ENCODE measurements at regions not wholly inside any gene's neighbourhood (a gene's known extent, or its start where the extent isn't known, plus 50 kb on each side); places are given as distances from the start of the nearest gene placed in this dataset.

DNA sequence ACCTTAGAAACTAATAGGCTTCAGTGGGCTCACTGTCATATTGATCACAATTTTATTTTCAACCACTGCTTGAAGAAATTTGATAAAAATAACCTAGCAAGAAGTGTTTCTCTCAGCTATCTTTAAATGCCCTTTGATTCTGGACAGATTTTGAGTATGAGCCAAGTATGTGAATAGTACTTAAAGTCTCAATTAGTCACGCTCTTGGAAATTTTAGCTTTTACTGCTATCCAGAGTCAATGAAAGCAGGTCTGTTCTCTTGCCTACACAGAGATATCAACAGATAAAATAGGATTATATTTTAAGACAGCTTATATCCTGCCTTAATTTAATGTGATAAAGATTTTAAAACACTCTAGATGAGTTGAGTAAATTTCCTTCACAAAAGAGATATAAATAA, 337.3 kb downstream of the CBLN2 start:
- in situ Hi-C loops (cut with MboI; ENCODE audit: low sequenced_read_pairs): no loop called here
- Histone ChIP-seq H3K9me3 (no peaks in the 10 kb centered on the region), H3K36me3 (replicated peaks) (no peaks in the 10 kb centered on the region), H3K4me1 (no peaks in the 10 kb centered on the region), H3K4me3 (no peak overlapping the region), H3K27me3 (ENCODE audit: low read depth) (no peaks in the 10 kb centered on the region)
- DNase-seq (ENCODE audit: low spot score in 2 of 2): no peak

DNA sequence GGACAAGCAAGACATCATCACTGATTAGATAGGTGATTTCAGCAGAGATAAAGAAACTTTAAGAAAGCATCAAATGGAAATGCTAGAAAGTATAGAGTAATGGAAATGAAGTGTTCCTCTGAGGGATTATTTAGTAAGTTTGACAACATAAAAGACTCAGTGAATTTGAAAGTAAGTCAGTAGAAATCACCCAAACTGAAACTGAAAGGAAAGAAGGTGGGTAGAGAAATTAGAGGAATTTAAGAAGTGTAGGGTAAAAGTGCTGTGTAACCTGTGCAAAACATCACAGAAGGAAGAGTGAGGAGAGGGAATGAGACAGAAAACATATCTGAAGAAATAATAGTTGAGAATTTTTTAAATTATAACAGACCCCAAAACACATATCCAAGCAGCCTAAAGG, 343.1 kb downstream of the CBLN2 start:
- in situ Hi-C loops (cut with MboI; ENCODE audit: low sequenced_read_pairs): no loop called here
- no peaks in the 10 kb centered on the region for H3K9me3 ChIP-seq

DNA sequence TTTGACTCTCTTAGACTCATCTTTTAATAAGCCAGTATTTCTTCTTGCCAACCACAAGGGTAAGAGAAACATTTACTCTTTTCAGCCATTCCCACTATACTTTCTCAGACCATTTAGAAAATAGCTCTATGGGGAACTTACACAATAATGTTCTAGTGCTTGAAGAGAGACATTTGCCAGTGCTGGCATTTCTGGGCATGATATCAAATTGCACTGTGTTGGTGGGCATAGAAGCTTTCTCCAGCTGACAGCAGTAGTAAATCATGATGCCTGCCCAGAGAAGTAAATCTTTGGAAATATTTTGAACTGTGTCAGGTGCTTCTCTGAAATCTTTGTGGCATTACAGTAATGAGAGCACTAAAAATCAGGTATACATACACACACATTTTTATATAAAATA, 346.6 kb downstream of the CBLN2 start:
- no peaks in the 10 kb centered on the region for H3K36me3 ChIP-seq (replicated peaks)
- in situ Hi-C loops (cut with MboI; ENCODE audit: low sequenced_read_pairs): no loop called here
- H3K4me1 ChIP-seq: no peaks in the 10 kb centered on the region
- no peak overlapping the region for H3K4me3 ChIP-seq
- DNase-seq (ENCODE audit: low spot score in 2 of 2): no peak
- H3K9me3 ChIP-seq: no peaks in the 10 kb centered on the region
- H3K27me3 ChIP-seq (ENCODE audit: low read depth): no peaks in the 10 kb centered on the region

More for the DNA sequence above, 343.1 kb downstream of the CBLN2 start:
- Histone ChIP-seq H3K4me1 (no peaks in the 10 kb centered on the region), H3K36me3 (replicated peaks) (no peaks in the 10 kb centered on the region), H3K27me3 (ENCODE audit: low read depth) (no peaks in the 10 kb centered on the region), H3K4me3 (no peak overlapping the region)
- no peak for DNase-seq (ENCODE audit: low spot score in 2 of 2)

DNA sequence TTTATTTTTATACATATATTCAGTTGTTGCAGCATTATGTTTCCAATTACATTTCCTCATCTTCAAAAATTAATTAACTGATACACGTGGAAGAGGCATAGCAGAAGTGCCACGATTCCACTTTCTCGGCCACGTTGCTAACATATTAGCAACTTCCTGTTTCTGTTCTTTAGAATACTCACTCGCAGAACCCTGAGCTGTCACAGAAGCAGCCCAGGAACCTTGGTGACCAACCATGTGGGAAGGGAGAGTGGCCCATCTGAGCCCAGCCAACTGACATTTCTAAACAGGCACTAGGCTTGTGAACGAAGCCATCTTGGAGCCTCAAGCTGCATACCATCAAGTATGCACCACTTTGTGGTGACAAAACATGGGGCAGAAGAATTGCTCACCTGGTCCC, 350.1 kb downstream of the CBLN2 start:
- no peaks in the 10 kb centered on the region for H3K27me3 ChIP-seq (ENCODE audit: low read depth)
- H3K4me1 ChIP-seq: no peaks in the 10 kb centered on the region
- in situ Hi-C loops (cut with MboI; ENCODE audit: low sequenced_read_pairs): no loop called here
- H3K4me3 ChIP-seq: no peak overlapping the region
- no peak for DNase-seq (ENCODE audit: low spot score in 2 of 2)
- no peaks in the 10 kb centered on the region for H3K9me3 ChIP-seq
- no peaks in the 10 kb centered on the region for H3K36me3 ChIP-seq (replicated peaks)

DNA sequence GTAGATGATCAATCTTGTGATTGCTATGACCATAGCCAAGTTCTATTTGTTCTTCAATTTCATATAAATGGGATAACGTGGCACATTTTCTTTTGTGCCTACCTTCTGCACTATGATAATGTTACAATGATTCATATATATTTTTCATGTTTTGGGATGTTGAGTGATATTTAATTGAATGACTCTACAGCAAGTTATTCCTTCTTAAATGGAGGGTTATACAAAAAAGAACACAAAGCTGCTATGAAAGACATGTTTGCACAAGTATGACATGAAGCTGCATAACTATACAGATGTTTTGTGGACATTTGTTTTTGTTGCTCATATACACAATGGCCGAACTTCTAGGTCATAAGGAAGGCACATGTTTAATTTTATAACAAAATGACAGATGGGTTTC, 356.2 kb downstream of the CBLN2 start:
- in situ Hi-C loops (cut with MboI; ENCODE audit: low sequenced_read_pairs): no loop called here
- H3K27me3 ChIP-seq (ENCODE audit: low read depth): no peaks in the 10 kb centered on the region
- H3K4me1 ChIP-seq: no peaks in the 10 kb centered on the region
- DNase-seq (ENCODE audit: low spot score in 2 of 2): no peak
- no peaks in the 10 kb centered on the region for H3K9me3 ChIP-seq
- H3K4me3 ChIP-seq: no peak overlapping the region
- H3K36me3 ChIP-seq (replicated peaks): no peaks in the 10 kb centered on the region

DNA sequence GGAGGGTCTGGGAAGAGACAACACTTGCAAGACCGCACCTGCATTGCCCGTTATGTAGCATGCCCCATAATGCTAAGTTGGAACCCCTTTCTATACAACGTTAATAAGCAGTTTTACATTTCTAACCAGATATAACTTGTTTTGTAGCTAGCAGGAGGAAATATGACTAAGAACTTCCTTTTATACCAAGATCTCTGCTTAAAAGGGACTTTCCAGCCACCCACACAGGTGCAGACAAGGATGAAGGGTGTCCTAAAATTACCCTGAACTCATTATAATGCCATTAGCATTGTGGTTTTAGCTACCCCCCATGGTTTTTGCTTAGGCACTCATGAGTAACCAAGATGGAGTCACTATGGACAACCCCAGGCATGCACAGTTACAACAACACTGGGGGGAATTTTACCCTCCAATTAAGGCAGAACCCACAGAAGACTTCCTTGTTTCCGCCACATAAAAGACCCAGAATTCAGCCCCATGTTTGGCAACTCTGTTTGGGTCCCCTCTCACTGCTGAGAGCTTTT, 362.8 kb downstream of the CBLN2 start:
- no peak for DNase-seq (ENCODE audit: low spot score in 2 of 2)
- H3K4me1 ChIP-seq: no peaks in the 10 kb centered on the region
- H3K4me3 ChIP-seq: no peak overlapping the region
- no peaks in the 10 kb centered on the region for H3K9me3 ChIP-seq
- H3K27me3 ChIP-seq (ENCODE audit: low read depth): no peaks in the 10 kb centered on the region
- in situ Hi-C loops (cut with MboI; ENCODE audit: low sequenced_read_pairs): no loop called here
- no peaks in the 10 kb centered on the region for H3K36me3 ChIP-seq (replicated peaks)

DNA sequence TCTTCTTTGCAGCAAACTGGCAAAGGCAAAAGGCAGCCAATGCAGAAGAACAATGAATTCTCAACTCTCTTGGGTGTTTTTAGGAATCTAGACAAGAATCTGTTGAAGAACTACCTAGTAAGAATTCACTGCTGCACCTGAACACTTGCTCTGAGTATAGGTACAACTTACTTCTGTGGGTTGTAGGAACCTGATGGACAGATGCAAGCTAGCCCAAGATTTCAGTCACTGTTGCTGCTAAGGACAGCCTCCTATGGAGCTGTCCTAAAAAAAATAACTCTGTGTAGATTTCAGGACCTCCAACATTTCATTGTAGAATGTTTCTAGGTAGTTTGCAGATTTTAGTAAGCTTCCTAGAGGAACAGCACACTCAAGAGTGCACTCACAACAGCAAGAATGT, 363.5 kb downstream of the CBLN2 start:
- H3K4me1 ChIP-seq: no peaks in the 10 kb centered on the region
- H3K27me3 ChIP-seq (ENCODE audit: low read depth): no peaks in the 10 kb centered on the region
- in situ Hi-C loops (cut with MboI; ENCODE audit: low sequenced_read_pairs): no loop called here
- H3K4me3 ChIP-seq: no peak overlapping the region
- H3K36me3 ChIP-seq (replicated peaks): no peaks in the 10 kb centered on the region
- DNase-seq (ENCODE audit: low spot score in 2 of 2): no peak
- H3K9me3 ChIP-seq: no peaks in the 10 kb centered on the region

DNA sequence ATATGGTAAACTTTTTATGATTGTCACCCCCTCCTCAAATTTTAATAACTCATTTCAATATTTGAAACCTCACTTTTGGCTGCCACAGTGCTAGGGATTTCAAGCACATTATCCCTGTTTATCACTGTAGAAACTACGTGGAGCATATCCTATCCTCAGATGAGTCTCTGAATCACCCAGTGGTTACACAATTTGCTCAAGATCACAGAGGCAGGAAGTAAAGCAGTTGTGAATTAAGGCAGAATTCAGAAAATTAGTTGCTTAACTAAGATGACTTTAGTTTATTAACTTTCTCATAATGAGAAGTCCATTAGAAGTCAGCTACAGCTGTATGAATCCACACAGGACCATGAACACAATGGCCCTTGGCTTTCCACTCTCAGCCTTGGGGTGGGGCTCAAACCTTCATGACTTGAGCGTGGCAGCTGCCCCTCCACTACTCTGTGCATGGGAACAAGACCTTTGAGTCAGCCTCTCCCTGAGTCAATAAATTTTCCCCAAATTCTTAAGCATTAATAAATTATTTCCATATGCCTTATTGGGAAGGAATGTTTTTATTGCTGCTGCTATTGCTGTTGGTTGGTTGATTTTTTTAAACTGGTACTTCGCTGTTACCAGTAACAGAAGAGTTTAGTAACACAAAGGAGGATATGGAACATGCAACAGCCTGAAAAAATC, 369.0 kb downstream of the CBLN2 start:
- no peak for DNase-seq (ENCODE audit: low spot score in 2 of 2)
- no peaks in the 10 kb centered on the region for H3K27me3 ChIP-seq (ENCODE audit: low read depth)
- H3K9me3 ChIP-seq: no peaks in the 10 kb centered on the region
- in situ Hi-C loops (cut with MboI; ENCODE audit: low sequenced_read_pairs): no loop called here
- H3K36me3 ChIP-seq (replicated peaks): no peaks in the 10 kb centered on the region
- H3K4me1 ChIP-seq: no peaks in the 10 kb centered on the region
- no peak overlapping the region for H3K4me3 ChIP-seq

DNA sequence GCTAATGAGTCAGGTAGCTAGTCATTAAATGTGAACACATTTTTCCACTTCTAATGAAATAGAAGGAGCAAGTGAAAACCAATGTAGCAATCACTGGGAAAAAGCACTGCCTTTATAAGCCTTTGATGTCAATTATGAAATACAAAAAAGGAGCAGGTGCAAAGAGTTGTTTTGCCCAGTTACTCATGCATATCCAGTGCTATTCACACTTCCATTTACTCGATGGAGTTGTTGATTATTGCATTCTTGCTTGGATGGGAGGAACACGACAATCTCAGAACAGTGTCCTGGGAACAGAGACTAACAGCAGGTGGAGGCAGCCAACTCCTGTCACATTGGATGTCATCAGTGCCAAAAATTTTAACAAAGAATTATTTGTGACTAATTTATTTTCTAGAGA, 372.5 kb downstream of the CBLN2 start:
- no peaks in the 10 kb centered on the region for H3K36me3 ChIP-seq (replicated peaks)
- no peaks in the 10 kb centered on the region for H3K4me1 ChIP-seq
- H3K9me3 ChIP-seq: no peaks in the 10 kb centered on the region
- H3K4me3 ChIP-seq: no peak overlapping the region
- in situ Hi-C loops (cut with MboI; ENCODE audit: low sequenced_read_pairs): no loop called here
- no peaks in the 10 kb centered on the region for H3K27me3 ChIP-seq (ENCODE audit: low read depth)
- no peak for DNase-seq (ENCODE audit: low spot score in 2 of 2)

DNA sequence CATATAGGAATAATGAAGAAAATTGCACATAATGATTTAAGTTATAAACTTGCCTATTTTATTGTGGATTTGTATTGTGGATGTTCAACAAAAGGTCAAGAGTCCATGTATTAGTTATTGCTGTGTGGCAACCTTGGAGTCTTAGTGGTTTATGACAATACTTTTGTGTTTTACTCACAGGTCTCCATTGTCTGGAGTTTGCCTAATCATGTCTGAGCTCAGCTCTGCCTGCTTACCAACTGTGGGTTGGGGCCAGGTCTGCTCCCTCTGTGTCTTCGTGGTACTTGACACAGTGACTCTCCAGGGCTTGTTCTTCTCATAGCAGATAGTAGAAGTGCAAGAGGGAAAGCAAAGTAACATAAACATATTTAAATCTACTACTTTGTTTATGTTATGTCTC, 382.5 kb downstream of the CBLN2 start:
- H3K4me1 ChIP-seq: no peaks in the 10 kb centered on the region
- H3K27me3 ChIP-seq (ENCODE audit: low read depth): no peaks in the 10 kb centered on the region
- no peak overlapping the region for H3K4me3 ChIP-seq
- DNase-seq (ENCODE audit: low spot score in 2 of 2): no peak
- H3K36me3 ChIP-seq (replicated peaks): no peaks in the 10 kb centered on the region
- H3K9me3 ChIP-seq: no peaks in the 10 kb centered on the region
- in situ Hi-C loops (cut with MboI; ENCODE audit: low sequenced_read_pairs): no loop called here

DNA sequence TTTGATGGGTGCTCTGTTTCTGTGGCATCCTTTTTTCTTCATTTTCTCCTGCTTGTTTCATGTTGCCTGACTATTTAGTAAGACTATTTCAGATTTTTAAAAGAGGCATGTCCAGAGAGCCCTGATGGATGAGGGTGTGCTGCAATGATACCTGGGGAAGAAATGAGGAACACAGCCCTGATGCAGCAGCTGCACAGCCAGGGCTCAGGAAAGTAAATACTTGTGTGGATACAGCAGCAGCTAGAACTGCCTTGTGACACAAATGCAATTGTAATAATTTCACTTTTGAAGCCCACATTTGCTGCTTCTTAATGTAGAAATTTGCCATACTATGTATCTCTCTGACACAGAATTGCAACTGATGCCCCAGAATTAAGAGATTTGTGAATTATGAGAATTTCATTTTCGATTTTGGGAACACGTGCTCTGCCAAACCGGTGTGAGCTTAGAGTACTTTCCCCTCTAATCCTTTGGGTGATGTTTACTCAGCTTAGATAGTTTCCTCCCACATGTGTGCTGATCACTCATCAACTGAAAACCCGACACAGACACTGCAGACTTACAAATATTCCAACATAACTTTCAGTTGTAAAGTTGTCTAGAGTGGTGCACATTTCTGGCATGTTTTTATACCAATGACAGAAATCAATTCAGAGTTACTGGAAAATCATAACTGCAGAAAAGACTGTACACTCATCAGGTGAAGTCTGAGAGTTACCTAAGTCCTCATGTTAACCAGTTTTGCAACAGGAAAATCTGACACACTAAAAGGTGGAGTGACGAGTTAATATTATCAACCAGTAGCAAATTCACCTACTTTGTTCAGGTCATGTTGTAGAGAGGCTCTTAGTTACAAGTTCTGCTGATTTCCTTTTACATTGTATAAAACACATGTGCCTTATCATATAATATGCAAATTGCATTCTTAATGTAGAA, 383.4 kb downstream of the CBLN2 start:
- Histone ChIP-seq H3K9me3 (no peaks in the 10 kb centered on the region), H3K36me3 (replicated peaks) (no peaks in the 10 kb centered on the region), H3K4me3 (no peak overlapping the region), H3K4me1 (no peaks in the 10 kb centered on the region), H3K27me3 (ENCODE audit: low read depth) (no peaks in the 10 kb centered on the region)
- no peak for DNase-seq (ENCODE audit: low spot score in 2 of 2)
- in situ Hi-C loops (cut with MboI; ENCODE audit: low sequenced_read_pairs): no loop called here

DNA sequence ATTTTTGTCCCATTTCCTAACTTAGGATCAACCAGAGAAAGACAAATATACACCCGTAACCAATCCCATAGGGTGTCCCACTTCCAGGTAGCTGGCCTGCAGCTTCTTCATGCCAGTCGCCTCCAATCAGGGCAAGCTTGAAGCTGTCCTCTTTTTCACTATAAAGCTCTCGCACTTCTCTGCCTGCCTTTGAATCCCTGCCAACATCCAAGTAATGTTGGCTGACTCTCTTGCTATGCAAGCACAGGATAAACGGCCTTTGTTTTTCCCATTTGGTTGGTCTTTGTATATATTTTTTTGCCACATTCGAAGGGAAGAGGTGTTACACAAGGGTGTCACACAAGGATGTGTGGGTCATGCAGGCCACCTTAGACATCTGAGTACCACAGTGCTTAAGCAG, 388.8 kb downstream of the CBLN2 start:
- H3K36me3 ChIP-seq (replicated peaks): no peaks in the 10 kb centered on the region
- no peaks in the 10 kb centered on the region for H3K9me3 ChIP-seq
- no peaks in the 10 kb centered on the region for H3K27me3 ChIP-seq (ENCODE audit: low read depth)
- no peak for DNase-seq (ENCODE audit: low spot score in 2 of 2)
- in situ Hi-C loops (cut with MboI; ENCODE audit: low sequenced_read_pairs): no loop called here
- no peaks in the 10 kb centered on the region for H3K4me1 ChIP-seq
- no peak overlapping the region for H3K4me3 ChIP-seq

DNA sequence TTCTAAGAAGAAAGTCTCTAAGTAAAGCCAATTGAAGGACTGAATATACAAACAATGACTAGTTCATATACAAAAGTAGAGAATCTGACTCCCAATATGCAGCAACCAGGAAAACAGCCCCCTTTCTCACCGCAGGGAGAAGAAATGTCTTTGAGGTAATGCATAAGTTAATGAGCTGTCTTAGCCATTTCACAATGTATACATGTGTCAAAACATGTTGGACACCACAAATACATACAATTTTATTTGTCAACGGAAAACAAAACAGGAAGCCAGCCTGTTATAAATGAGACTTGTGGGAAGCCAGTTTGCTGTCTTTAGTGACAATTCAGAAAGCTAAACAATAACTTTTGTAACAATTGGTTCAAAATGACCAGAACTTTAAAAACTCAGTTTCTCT, 389.2 kb downstream of the CBLN2 start:
- in situ Hi-C loops (cut with MboI; ENCODE audit: low sequenced_read_pairs): no loop called here
- Histone ChIP-seq H3K36me3 (replicated peaks) (no peaks in the 10 kb centered on the region), H3K9me3 (no peaks in the 10 kb centered on the region), H3K4me3 (no peak overlapping the region), H3K4me1 (no peaks in the 10 kb centered on the region), H3K27me3 (ENCODE audit: low read depth) (no peaks in the 10 kb centered on the region)
- no peak for DNase-seq (ENCODE audit: low spot score in 2 of 2)

DNA sequence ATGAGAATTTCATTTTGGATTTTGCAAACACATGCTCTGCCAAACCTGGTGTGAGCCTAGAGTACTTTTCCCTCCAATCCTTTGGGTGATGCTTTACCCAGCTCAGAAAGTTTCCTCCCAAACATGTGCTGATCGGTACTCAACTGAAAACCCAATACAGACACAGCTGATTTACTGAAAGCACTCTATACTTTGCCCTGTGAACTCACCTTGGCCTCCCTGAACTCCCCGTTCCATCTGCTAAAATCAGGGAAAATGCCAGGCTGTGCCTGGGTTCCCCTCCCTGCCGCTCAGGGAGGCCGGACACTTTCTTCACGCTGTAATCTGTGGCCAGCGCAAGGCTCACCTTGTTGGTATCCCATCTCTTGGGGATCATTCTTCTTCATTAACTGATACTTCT, 391.2 kb downstream of the CBLN2 start:
- no peaks in the 10 kb centered on the region for H3K4me1 ChIP-seq
- H3K4me3 ChIP-seq: no peak overlapping the region
- H3K36me3 ChIP-seq (replicated peaks): no peaks in the 10 kb centered on the region
- H3K9me3 ChIP-seq: no peaks in the 10 kb centered on the region
- in situ Hi-C loops (cut with MboI; ENCODE audit: low sequenced_read_pairs): no loop called here
- no peaks in the 10 kb centered on the region for H3K27me3 ChIP-seq (ENCODE audit: low read depth)
- DNase-seq (ENCODE audit: low spot score in 2 of 2): no peak
